Endothelial cell of umbilical vein (primary cell): ENCODE measurements at regions not wholly inside any gene's neighbourhood (a gene's known extent, or its start where the extent isn't known, plus 50 kb on each side); places are given as distances from the start of the nearest gene placed in this dataset.

Experiments used
- BruUV-seq: library from RNA; stranded (reverse); fragments of 400-500 nt; replicated peaks from 2 replicates; lab custom pipeline; 2021; lab: Mats Ljungman, UMichigan
- CTCF ChIA-PET: fragments of 300-600, 350-600 bp; sonication (Branson Sonifier 250); formaldehyde crosslinking; loops from one replicate; lab custom pipeline; 2021; ENCODE audit warnings: antibody characterized with exemption, inconsistent platforms; lab: Charles Lee
- POLR2A ChIA-PET: fragments of 300-600, 350-600 bp; sonication (Branson Sonifier 250); formaldehyde crosslinking; loops from one replicate; lab custom pipeline; 2021; ENCODE audit warnings: antibody characterized with exemption, inconsistent platforms; lab: Charles Lee
- DNase-seq: peaks from one replicate; pipeline ENCODE4 v3.0.0-alpha.2; 2011; ENCODE audit warnings: low read depth, low spot score
- FAIRE-seq: peaks from 2 replicates; lab custom pipeline; 2011; peaks lifted over from hg19 to GRCh38; lab: Jason Lieb, UNC
- H2AFZ ChIP-seq: 2 replicates; pipeline ENCODE4 v1.6.0; 2012; ENCODE audit warnings: low read depth, low read length, control low read depth, inconsistent platforms
- H3K27ac ChIP-seq: 2 replicates; pipeline ENCODE4 v1.5.1; 2011; ENCODE audit warnings: low read depth, mild to moderate bottlenecking, control low read depth, low read length, moderate library complexity; ENCODE audit not compliant: insufficient read depth
- H3K27me3 ChIP-seq, 2 experiments: 2 replicates each; pipeline versions ENCODE4 v1.6.0 to v1.6.1; 2011; ENCODE audit warnings: low read length in 2 of 2, mixed read lengths in 1 of 2; ENCODE audit not compliant: control insufficient read depth in 2 of 2, insufficient read depth in 2 of 2
- H3K36me3 ChIP-seq, 2 experiments: 2 replicates in 1 of 2; 3 replicates in 1 of 2; pipeline ENCODE4 v1.5.1; 2011; ENCODE audit warnings: low read length in 2 of 2, mild to moderate bottlenecking in 1 of 2, moderate library complexity in 1 of 2; ENCODE audit not compliant: control insufficient read depth in 2 of 2, insufficient read depth in 2 of 2; ENCODE audit errors: extremely low read depth in 1 of 2
- H3K4me1 ChIP-seq: 3 replicates; pipeline ENCODE4 v1.5.1; 2011; ENCODE audit warnings: mild to moderate bottlenecking, low read length; ENCODE audit not compliant: control insufficient read depth, insufficient read depth; ENCODE audit errors: extremely low read depth
- H3K4me2 ChIP-seq: 2 replicates; pipeline ENCODE4 v1.6.1; 2011; ENCODE audit warnings: low read length, control low read depth, mixed read lengths; ENCODE audit not compliant: insufficient read depth
- H3K4me3 ChIP-seq, 3 experiments: fragments of 200-600 bp in 1 of 3; sonication (generic), shearing (Covaris generic) in 1 of 3; replicated peaks in 1 of 3; 2 replicates each; pipeline ENCODE4 v1.5.1; 2011 to 2016; ENCODE audit warnings: control low read depth in 3 of 3, low read length in 3 of 3, mild to moderate bottlenecking in 2 of 3, inconsistent platforms in 1 of 3, low read depth in 1 of 3, moderate library complexity in 1 of 3; ENCODE audit not compliant: insufficient read depth in 1 of 3
- H3K79me2 ChIP-seq: 2 replicates; pipeline ENCODE4 v1.6.0; 2012; ENCODE audit warnings: low read length, inconsistent platforms; ENCODE audit not compliant: control insufficient read depth, insufficient read depth
- H3K9ac ChIP-seq: replicated peaks from 2 replicates; pipeline ENCODE3; 2011; ENCODE audit warnings: low read length, control low read depth; ENCODE audit not compliant: insufficient read depth; ENCODE audit errors: extremely low read depth
- H3K9me1 ChIP-seq: replicated peaks from 3 replicates; pipeline ENCODE4 v1.6.0; 2011; ENCODE audit warnings: mild to moderate bottlenecking, low read length; ENCODE audit not compliant: control insufficient read depth, insufficient read depth; ENCODE audit errors: extremely low read depth
- H3K9me3 ChIP-seq: replicated peaks from 2 replicates; pipeline ENCODE4 v1.5.1; 2012; ENCODE audit warnings: low read length, inconsistent platforms; ENCODE audit not compliant: control insufficient read depth, insufficient read depth
- H4K20me1 ChIP-seq: replicated peaks from 2 replicates; pipeline ENCODE3; 2011; ENCODE audit warnings: mild to moderate bottlenecking, low read length; ENCODE audit not compliant: control insufficient read depth, insufficient read depth; ENCODE audit errors: extremely low read depth
- EZH2 ChIP-seq: IDR thresholded peaks from 2 replicates; pipeline ENCODE4 v1.6.1; 2012; ENCODE audit warnings: borderline replicate concordance, low read depth, mild to moderate bottlenecking, moderate library complexity, low read length, inconsistent platforms; ENCODE audit not compliant: severe bottlenecking
- FOS ChIP-seq: IDR thresholded peaks from 2 replicates; pipeline ENCODE4 v1.6.1; 2011; ENCODE audit warnings: mild to moderate bottlenecking, low read length, moderate library complexity, borderline replicate concordance; ENCODE audit not compliant: insufficient read depth
- GATA2 ChIP-seq: IDR thresholded peaks from 2 replicates; pipeline ENCODE4 v1.7.0; 2011; ENCODE audit warnings: low read depth, mild to moderate bottlenecking, moderate library complexity, mixed read lengths, low read length; ENCODE audit not compliant: insufficient read length, insufficient read depth
- JUN ChIP-seq: IDR thresholded peaks from 2 replicates; pipeline ENCODE4 v1.6.1; 2011; ENCODE audit warnings: borderline replicate concordance, low read depth; ENCODE audit not compliant: insufficient read length, insufficient read depth
- MAX ChIP-seq: IDR thresholded peaks from 2 replicates; pipeline ENCODE4 v1.6.1; 2011; ENCODE audit not compliant: insufficient read depth, insufficient read length
- MYC ChIP-seq: IDR thresholded peaks from one replicate; pipeline ENCODE4 v1.6.1; 2011; ENCODE audit warnings: mild to moderate bottlenecking, low read depth, low read length
- POLR2A ChIP-seq: IDR thresholded peaks from 2 replicates; pipeline ENCODE4 v1.6.1; 2012; ENCODE audit warnings: low read depth, mild to moderate bottlenecking, control low read depth, low read length
- POLR2AphosphoS5 ChIP-seq: IDR thresholded peaks from 2 replicates; pipeline ENCODE4 v1.6.1; 2012; ENCODE audit warnings: low read depth, mild to moderate bottlenecking, control low read depth, low read length, moderate library complexity; ENCODE audit not compliant: insufficient read depth
- dilution Hi-C: fragments of 300-500 bp; cut with MboI; formaldehyde crosslinking; loops from one replicate; pipeline ENCODE4 v1.15.0; 2019; ENCODE audit warnings: low sequenced_read_pairs; ENCODE audit not compliant: extremely low pct_ligation_motif_present
- intact Hi-C: fragments of 100-400 bp; cut with micrococcal nuclease; formaldehyde crosslinking; loops from one replicate; pipeline ENCODE4 v1.10.0; 2022
- TF ChIP-seq, protein P1 (sequence below), 2 donors: IDR thresholded peaks; 1 replicate in 1 of 2; 2 replicates in 1 of 2; pipeline ENCODE4 v1.5.1; 2011; ENCODE audit warnings: low read length in 2 of 2, mild to moderate bottlenecking in 2 of 2, moderate library complexity in 2 of 2, control low read depth in 1 of 2, inconsistent platforms in 1 of 2, low read depth in 1 of 2; ENCODE audit not compliant: insufficient read depth in 1 of 2; ENCODE audit errors: extremely low read depth in 1 of 2

- no peak for TF ChIP-seq MYC
- no peak for TF ChIP-seq MAX
- TF ChIP-seq POLR2A = no peak
- no peak for TF ChIP-seq JUN
- no peak for TF ChIP-seq POLR2AphosphoS5
- TF ChIP-seq, protein P1, sequence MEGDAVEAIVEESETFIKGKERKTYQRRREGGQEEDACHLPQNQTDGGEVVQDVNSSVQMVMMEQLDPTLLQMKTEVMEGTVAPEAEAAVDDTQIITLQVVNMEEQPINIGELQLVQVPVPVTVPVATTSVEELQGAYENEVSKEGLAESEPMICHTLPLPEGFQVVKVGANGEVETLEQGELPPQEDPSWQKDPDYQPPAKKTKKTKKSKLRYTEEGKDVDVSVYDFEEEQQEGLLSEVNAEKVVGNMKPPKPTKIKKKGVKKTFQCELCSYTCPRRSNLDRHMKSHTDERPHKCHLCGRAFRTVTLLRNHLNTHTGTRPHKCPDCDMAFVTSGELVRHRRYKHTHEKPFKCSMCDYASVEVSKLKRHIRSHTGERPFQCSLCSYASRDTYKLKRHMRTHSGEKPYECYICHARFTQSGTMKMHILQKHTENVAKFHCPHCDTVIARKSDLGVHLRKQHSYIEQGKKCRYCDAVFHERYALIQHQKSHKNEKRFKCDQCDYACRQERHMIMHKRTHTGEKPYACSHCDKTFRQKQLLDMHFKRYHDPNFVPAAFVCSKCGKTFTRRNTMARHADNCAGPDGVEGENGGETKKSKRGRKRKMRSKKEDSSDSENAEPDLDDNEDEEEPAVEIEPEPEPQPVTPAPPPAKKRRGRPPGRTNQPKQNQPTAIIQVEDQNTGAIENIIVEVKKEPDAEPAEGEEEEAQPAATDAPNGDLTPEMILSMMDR (IDR thresholded peaks at IDR 0.05; ENCODE audit: extremely low read depth in 1 of 2, insufficient read depth in 1 of 2, low read depth in 1 of 2, low read length in 2 of 2) = no peak
- no peak for TF ChIP-seq EZH2
- no peak for TF ChIP-seq FOS
- TF ChIP-seq GATA2 = no peak
- POLR2A ChIA-PET = no interaction called here
Observed at GRCh38 chr5:71844862-71845261, 125.8 kb downstream of the CARTPT start.

More at GRCh38 chr5:71844862-71845261, 125.8 kb downstream of the CARTPT start:
- Histone ChIP-seq H3K9ac (no peak overlapping the region), H3K79me2 (no peaks in the 10 kb centered on the region), H3K9me1 (no peaks in the 10 kb centered on the region), H3K9me3 (no peaks in the 10 kb centered on the region), H3K4me1 (no peaks in the 10 kb centered on the region), H4K20me1 (no peaks in the 10 kb centered on the region), H3K4me2 (no peak overlapping the region), H2AFZ (no peak overlapping the region), H3K27ac (no peak overlapping the region), H3K36me3 (no peaks in the 10 kb centered on the region), H3K4me3 (no peak overlapping the region), H3K27me3 (peaks cover 1 to 27% of the 10 kb centered on the region in 2 experiments)
- FAIRE-seq (no peak), DNase-seq (no peak)
- CTCF ChIA-PET = interaction anchor here (0.9 to 1.3 kb wide), 2 partner anchors 9 to 15 kb away, joined by 3 read pairs; no protein-coding TSS in a partner anchor
- BruUV-seq = no TSS peak
- dilution Hi-C loops (no loop called here), intact Hi-C loops (no loop called here)
